ENCODE measurements at regions not wholly inside any gene's neighbourhood (a gene's known extent, or its start where the extent isn't known, plus 50 kb on each side); places are given as distances from the start of the nearest gene placed in this dataset.

DNA sequence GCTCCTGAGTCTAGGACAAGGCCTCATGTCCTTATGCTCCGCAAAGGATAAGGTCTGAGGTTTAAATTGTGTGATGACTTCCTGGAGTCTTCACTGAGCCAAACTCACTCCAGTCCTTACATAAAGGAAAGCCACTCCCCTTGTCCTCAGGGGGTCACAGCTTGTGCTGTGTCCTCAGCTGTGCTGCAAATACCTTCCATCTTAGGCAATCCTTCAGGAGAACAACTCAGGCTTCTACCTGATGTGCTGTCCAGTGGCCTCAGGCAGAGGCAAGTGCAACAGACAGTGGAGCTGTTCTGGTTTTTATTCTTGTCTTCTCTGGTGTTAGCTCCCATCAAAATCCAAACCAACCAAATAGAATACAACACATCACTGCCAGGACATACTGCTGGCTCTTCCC lies 151.5 kb downstream of the TAF11L14 start:
- Histone ChIP-seq H3T11ph (ENCODE audit: low read length) (no peak overlapping the region), H3K14ac (ENCODE audit: insufficient read depth, low read length) (no peak overlapping the region), H3K79me1 (ENCODE audit: insufficient read depth, low read depth, low read length, poor library complexity, severe bottlenecking) (no peaks in the 10 kb centered on the region), H3K79me2 (ENCODE audit: insufficient read depth, low read length) (no peaks in the 10 kb centered on the region), H3K18ac (ENCODE audit: insufficient read length, low read depth, low read length) (no peak overlapping the region), H4K8ac (replicated peaks; ENCODE audit: insufficient read length, low read depth, low read length) (no peak overlapping the region), H3K27ac (ENCODE audit: insufficient read length, low read depth, low read length) (no peak overlapping the region), H4K20me1 (ENCODE audit: control insufficient read depth, insufficient read depth, insufficient read length) (no peaks in the 10 kb centered on the region), H4K5ac (ENCODE audit: insufficient read length, low read depth, low read length) (no peak overlapping the region), H3K27me3 (ENCODE audit: insufficient read depth, low read length) (no peaks in the 10 kb centered on the region), H2BK15ac (ENCODE audit: low read depth, low read length) (no peak overlapping the region), H3K23ac (ENCODE audit: insufficient read length, low read depth, low read length) (no peak overlapping the region), H3K4me2 (ENCODE audit: insufficient read depth, insufficient read length, low read length) (no peak overlapping the region), H3K56ac (ENCODE audit: insufficient read length, low read depth, low read length) (no peak overlapping the region), H2BK120ac (ENCODE audit: low read depth, low read length, poor library complexity, severe bottlenecking) (no peak overlapping the region), H2AK5ac (ENCODE audit: insufficient read length, low read length) (no peak overlapping the region), H3K4ac (ENCODE audit: low read depth, low read length) (no peak overlapping the region), H3K4me1 (ENCODE audit: insufficient read depth, low read length) (peaks cover 6% of the 10 kb centered on the region; the same call in 1 of the 2 replicates), H2BK20ac (ENCODE audit: low read depth, low read length, poor library complexity, severe bottlenecking) (no peak overlapping the region), H3K9ac (ENCODE audit: extremely low read depth, insufficient read length, low read length) (no peak overlapping the region), H2AFZ (ENCODE audit: low read length) (no peak overlapping the region), H4K91ac (ENCODE audit: insufficient read length, low read depth, low read length) (no peak overlapping the region), H2BK5ac (ENCODE audit: insufficient read length, low read length) (no peak overlapping the region), H3K9me3 (ENCODE audit: control insufficient read depth, low read depth, low read length) (no peaks in the 10 kb centered on the region), H3K23me2 (ENCODE audit: insufficient read length, low read depth, low read length, poor library complexity, severe bottlenecking) (no peaks in the 10 kb centered on the region), H2BK12ac (ENCODE audit: insufficient read length, low read depth, low read length) (no peak overlapping the region)
- Mint-ChIP-seq H3K4me1 (peaks cover 8 to 9% of the 10 kb centered on the region in 2 experiments), H3K36me3 (ENCODE audit: insufficient read depth in 1 of 3, low read depth in 3 of 3) (no peaks in the 10 kb centered on the region), H3K27me3 (ENCODE audit: low read depth) (no peaks in the 10 kb centered on the region; the same call in 1 of the 2 replicates), H3K9me3 (no peaks in the 10 kb centered on the region; a peak in 3 of 5 replicates), H3K27ac (0 out of 7 replicates have a peak overlapping the region, but pooled peaks of 1 of the 3 experiments have one; percentile 34), H3K4me3 (no peak overlapping the region)
- TF ChIP-seq, protein P1, sequence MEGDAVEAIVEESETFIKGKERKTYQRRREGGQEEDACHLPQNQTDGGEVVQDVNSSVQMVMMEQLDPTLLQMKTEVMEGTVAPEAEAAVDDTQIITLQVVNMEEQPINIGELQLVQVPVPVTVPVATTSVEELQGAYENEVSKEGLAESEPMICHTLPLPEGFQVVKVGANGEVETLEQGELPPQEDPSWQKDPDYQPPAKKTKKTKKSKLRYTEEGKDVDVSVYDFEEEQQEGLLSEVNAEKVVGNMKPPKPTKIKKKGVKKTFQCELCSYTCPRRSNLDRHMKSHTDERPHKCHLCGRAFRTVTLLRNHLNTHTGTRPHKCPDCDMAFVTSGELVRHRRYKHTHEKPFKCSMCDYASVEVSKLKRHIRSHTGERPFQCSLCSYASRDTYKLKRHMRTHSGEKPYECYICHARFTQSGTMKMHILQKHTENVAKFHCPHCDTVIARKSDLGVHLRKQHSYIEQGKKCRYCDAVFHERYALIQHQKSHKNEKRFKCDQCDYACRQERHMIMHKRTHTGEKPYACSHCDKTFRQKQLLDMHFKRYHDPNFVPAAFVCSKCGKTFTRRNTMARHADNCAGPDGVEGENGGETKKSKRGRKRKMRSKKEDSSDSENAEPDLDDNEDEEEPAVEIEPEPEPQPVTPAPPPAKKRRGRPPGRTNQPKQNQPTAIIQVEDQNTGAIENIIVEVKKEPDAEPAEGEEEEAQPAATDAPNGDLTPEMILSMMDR (conservative IDR thresholded peaks at IDR 0.05): no peak
- no CpG with 5 or more reads among the region's 1 CpG for WGBS (ENCODE audit: extremely low coverage, insufficient read length, low lambda C conversion rate)
- DNase-seq: peak; percentile 47

Data from H9 (cell line).